SK-N-MC (cell line): ENCODE measurements at regions not wholly inside any gene's neighbourhood (a gene's known extent, or its start where the extent isn't known, plus 50 kb on each side); places are given as distances from the start of the nearest gene placed in this dataset.

Source experiments
- DNase-seq: peaks from one replicate; pipeline ENCODE4 v3.0.0-alpha.2; 2011; ENCODE audit warnings: low read depth, low spot score
- H3K27ac ChIP-seq: fragments of 200-600 bp; sonication (generic); 2 replicates; pipeline ENCODE4 v1.5.1; 2016; ENCODE audit warnings: mixed run types
- H3K36me3 ChIP-seq: fragments of 200-600 bp; sonication (generic); 2 replicates; pipeline ENCODE4 v1.6.1; 2017; ENCODE audit warnings: antibody characterized with exemption, low read length, mixed read lengths; ENCODE audit not compliant: insufficient read depth
- H3K4me3 ChIP-seq: fragments of 200-600 bp; sonication (generic); 2 replicates; pipeline ENCODE4 v1.5.1; 2016
- H3K9ac ChIP-seq: fragments of 200-600 bp; sonication (generic); 2 replicates; pipeline ENCODE4 v1.8.0; 2017; ENCODE audit warnings: mixed run types, mixed read lengths; ENCODE audit not compliant: insufficient read length
- H3K9me3 ChIP-seq: fragments of 200-600 bp; sonication (generic); 2 replicates; pipeline ENCODE4 v1.6.1; 2017; ENCODE audit warnings: low read depth, mild to moderate bottlenecking, antibody characterized with exemption, low read length, moderate library complexity, mixed read lengths
- EZH2 ChIP-seq: fragments of 200-600 bp; sonication (generic); IDR thresholded peaks from one replicate; pipeline ENCODE4 v1.6.1; 2017; ENCODE audit warnings: antibody characterized with exemption
- FOXP2 ChIP-seq: optimal IDR thresholded peaks from 2 replicates; pipeline ENCODE3; 2011; ENCODE audit warnings: mild to moderate bottlenecking, moderate library complexity; ENCODE audit not compliant: insufficient read depth; ENCODE audit errors: extremely low read length, control extremely low read depth
- POLR2AphosphoS5 ChIP-seq: IDR thresholded peaks from 2 replicates; pipeline ENCODE4 v1.6.1; 2012; ENCODE audit warnings: mild to moderate bottlenecking, low read depth, low read length, borderline replicate concordance

DNA sequence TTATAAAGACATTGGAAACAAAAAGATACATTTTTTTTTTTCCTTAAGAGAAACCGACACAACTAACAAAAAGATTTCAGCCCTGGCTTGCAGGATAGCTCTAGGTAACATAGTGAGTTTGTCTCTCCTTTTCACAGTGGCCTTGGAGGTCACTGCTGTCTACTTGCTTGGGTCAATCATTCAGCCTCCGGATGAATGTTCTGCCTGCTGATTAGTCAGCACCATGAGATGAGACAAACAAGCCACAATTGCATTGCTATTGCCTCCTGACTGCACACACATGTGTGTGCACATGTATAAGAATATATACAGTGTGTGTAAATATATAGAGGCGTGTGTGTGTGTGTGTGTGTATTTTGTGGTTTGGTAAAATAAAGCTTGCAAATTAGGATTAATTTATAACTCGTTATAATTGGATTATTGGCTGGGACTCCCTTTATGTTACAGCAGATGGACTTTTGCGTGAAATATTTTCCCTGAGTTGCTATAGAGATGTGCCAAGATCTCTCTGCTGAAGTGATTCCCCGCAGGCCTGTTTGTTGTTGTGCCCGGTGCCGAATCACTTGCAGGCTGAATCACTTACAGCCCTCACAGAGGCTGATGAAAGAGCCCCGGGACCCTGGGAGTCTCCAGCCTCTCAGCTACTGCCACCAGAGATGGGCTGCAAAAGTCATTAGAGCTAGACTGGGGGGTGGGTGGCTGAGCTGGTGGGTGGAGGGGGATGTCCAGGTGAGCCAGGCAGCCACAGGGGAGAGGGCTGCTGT is 161.2 kb downstream of the FGF18 start:
- TF ChIP-seq POLR2AphosphoS5 (no peak), EZH2 (no peak)
- no peaks in the 10 kb centered on the region for H3K36me3 ChIP-seq

GRCh38 chr5:171581781-171582180 is 162.3 kb downstream of the FGF18 start:
- Histone ChIP-seq H3K27ac (no peak overlapping the region), H3K9me3 (no peaks in the 10 kb centered on the region), H3K9ac (no peak overlapping the region), H3K36me3 (no peaks in the 10 kb centered on the region), H3K4me3 (no peak overlapping the region)
- TF ChIP-seq POLR2AphosphoS5: no peak
- no peak for TF ChIP-seq FOXP2
- TF ChIP-seq EZH2: no peak
- DNase-seq: no peak

More for the DNA sequence above, 161.2 kb downstream of the FGF18 start:
- Histone ChIP-seq H3K4me3 (no peak overlapping the region), H3K9me3 (no peaks in the 10 kb centered on the region), H3K27ac (no peak overlapping the region), H3K9ac (no peak overlapping the region)
- no peak for DNase-seq

DNA sequence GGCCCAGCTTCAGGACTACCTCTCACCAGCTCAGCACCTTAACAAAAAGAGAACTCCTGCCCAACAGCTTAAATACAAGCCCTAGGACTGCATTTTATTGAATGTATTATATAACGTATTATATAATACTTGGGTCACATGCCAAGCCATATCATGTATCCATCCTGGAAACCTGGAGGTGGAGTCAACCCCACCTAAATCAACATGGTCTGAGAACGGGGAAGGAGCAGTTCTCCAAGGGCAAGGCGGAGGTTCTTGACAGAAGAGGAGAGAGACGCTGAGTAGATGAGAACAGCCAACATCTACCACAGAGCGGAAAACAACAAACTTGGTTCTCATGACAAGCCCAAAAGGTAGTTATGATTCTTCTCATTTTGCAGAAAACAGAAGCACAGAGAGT is 163.4 kb downstream of the FGF18 start:
- no peak for DNase-seq
- Histone ChIP-seq H3K4me3 (no peak overlapping the region), H3K9ac (no peak overlapping the region), H3K36me3 (no peaks in the 10 kb centered on the region), H3K9me3 (no peaks in the 10 kb centered on the region), H3K27ac (no peak overlapping the region)
- TF ChIP-seq EZH2 (no peak), FOXP2 (no peak), POLR2AphosphoS5 (no peak)

DNA sequence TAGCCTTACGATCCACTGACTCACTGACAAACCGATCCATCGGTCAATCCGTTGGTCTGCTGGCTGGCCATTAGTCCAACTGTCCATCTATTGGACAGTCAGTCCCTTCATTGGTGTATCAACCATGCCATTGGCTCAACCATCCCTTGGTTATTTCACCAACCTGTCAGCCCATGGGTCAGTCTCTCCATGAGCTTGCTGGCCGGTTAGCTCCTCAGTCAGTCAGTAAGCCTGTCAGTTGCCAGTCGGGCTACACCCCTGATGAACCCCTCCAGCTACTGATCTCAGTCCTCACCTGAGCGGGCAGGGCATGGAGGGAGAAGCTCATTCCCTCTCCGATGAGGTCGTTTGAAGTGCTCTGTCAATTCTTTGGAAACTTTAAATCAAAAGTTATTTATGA is 166.5 kb downstream of the FGF18 start:
- Histone ChIP-seq H3K27ac (no peak overlapping the region), H3K36me3 (no peaks in the 10 kb centered on the region), H3K9me3 (no peaks in the 10 kb centered on the region), H3K4me3 (no peak overlapping the region), H3K9ac (no peak overlapping the region)
- TF ChIP-seq FOXP2 (no peak), EZH2 (no peak), POLR2AphosphoS5 (no peak)
- no peak for DNase-seq

DNA sequence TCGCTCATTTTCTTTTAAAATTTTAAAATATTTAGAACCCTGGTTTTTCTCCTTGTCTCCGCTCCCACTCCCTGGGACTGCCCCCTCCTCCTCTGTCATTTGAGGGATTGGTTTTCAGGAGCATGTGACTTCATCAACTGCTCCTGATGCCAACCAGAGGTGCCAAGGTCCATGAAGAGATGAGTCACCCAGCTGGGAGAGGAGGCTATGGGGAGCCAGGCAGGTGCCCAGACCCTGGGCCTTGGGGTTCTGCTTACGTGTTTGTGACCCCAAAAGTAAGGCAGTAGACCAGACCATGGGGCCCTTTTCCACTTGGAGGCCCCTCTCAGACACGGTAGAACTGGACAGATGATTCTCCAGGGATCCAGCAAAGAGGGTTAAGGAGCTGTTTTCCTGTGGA is 167.0 kb downstream of the FGF18 start:
- Histone ChIP-seq H3K9ac (no peak overlapping the region), H3K9me3 (no peaks in the 10 kb centered on the region), H3K4me3 (no peak overlapping the region), H3K36me3 (no peaks in the 10 kb centered on the region), H3K27ac (no peak overlapping the region)
- no peak for TF ChIP-seq POLR2AphosphoS5
- TF ChIP-seq EZH2: no peak
- no peak for TF ChIP-seq FOXP2
- DNase-seq: no peak

- no peak overlapping the region for H3K9ac ChIP-seq
- no peak for DNase-seq
- H3K36me3 ChIP-seq: no peaks in the 10 kb centered on the region
- H3K9me3 ChIP-seq: no peaks in the 10 kb centered on the region
- no peak for TF ChIP-seq FOXP2
- TF ChIP-seq EZH2: no peak
- no peak for TF ChIP-seq POLR2AphosphoS5
- no peak overlapping the region for H3K27ac ChIP-seq
- H3K4me3 ChIP-seq: no peak overlapping the region
Measured at GRCh38 chr5:171588046-171588445, 168.6 kb downstream of the FGF18 start.

- H3K9ac ChIP-seq: no peak overlapping the region
- TF ChIP-seq POLR2AphosphoS5 (no peak), FOXP2 (no peak), EZH2 (no peak)
- no peak overlapping the region for H3K4me3 ChIP-seq
- H3K27ac ChIP-seq: no peak overlapping the region
- no peaks in the 10 kb centered on the region for H3K36me3 ChIP-seq
- H3K9me3 ChIP-seq: no peaks in the 10 kb centered on the region
- no peak for DNase-seq
Measured at GRCh38 chr5:171588790-171589189, 169.3 kb downstream of the FGF18 start.

GRCh38 chr5:171589461-171589860 is 170.0 kb downstream of the FGF18 start:
- Histone ChIP-seq H3K27ac (no peak overlapping the region), H3K36me3 (no peaks in the 10 kb centered on the region), H3K9ac (no peak overlapping the region), H3K9me3 (no peaks in the 10 kb centered on the region), H3K4me3 (no peak overlapping the region)
- DNase-seq: no peak
- TF ChIP-seq POLR2AphosphoS5 (no peak), FOXP2 (no peak), EZH2 (no peak)

DNA sequence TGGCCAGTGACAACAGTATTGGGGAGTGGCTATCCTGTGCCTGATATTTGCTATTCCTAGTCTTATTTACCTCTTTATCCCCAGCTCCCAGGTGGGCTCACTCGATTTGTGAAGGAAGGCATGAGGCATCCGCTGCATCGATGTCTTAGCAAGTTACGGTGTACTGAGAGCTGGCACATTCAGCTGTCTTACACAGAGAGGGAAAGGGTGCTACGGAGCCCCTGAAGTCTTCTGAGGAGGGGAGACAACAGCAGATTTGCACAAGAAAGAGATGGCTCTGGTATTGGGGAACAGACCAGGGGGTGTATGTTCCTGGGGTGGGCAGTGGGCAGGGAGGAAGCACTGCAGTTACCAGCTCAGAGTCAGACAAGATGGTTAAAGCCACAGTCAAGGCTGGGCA is 172.6 kb downstream of the FGF18 start:
- no peak overlapping the region for H3K9ac ChIP-seq
- H3K27ac ChIP-seq: no peak overlapping the region

More for the DNA sequence above, 172.6 kb downstream of the FGF18 start:
- no peaks in the 10 kb centered on the region for H3K36me3 ChIP-seq
- H3K9me3 ChIP-seq: no peaks in the 10 kb centered on the region
- TF ChIP-seq EZH2 (no peak), POLR2AphosphoS5 (no peak), FOXP2 (no peak)
- DNase-seq: no peak
- H3K4me3 ChIP-seq: no peak overlapping the region
